ENCODE measurements at regions not wholly inside any gene's neighbourhood (a gene's known extent, or its start where the extent isn't known, plus 50 kb on each side); places are given as distances from the start of the nearest gene placed in this dataset.

GRCh38 chr7:94095316-94096009, 91.3 kb upstream of the BET1 start:
- no peaks in the 10 kb centered on the region for H3K23me2 ChIP-seq (ENCODE audit: low read depth, low read length)
- H3K14ac ChIP-seq (ENCODE audit: insufficient read length), result no peak overlapping the region
- H3K18ac ChIP-seq (ENCODE audit: extremely low read depth, low read length), result no peak overlapping the region
- H3K4me3 ChIP-seq (ENCODE audit: extremely low read depth in 1 of 4, insufficient read depth in 2 of 4, low read depth in 3 of 4, low read length in 4 of 4), result no peak overlapping the region
- no peak overlapping the region for H3K23ac ChIP-seq (ENCODE audit: insufficient read length)
- H3K4ac ChIP-seq (replicated peaks; ENCODE audit: insufficient read length, low read depth, low read length), result no peak overlapping the region
- no peak overlapping the region for H3K56ac ChIP-seq (replicated peaks; ENCODE audit: insufficient read length, low read depth, low read length)
- no peak overlapping the region for H2BK5ac ChIP-seq (ENCODE audit: low read depth, low read length)
- H2BK12ac ChIP-seq (ENCODE audit: low read depth, low read length), result no peak overlapping the region
- H3K79me1 ChIP-seq (ENCODE audit: low read depth, low read length), result no peaks in the 10 kb centered on the region
- no peak overlapping the region for H3K27ac ChIP-seq (ENCODE audit: low read depth, low read length)
- 87% methylated on average over 5 of the region's 5 CpGs; no CpG with 5 or more reads in 1 of the 2 experiments for WGBS, 2 experiments (ENCODE audit: extremely low coverage in 1 of 2, insufficient coverage in 1 of 2, insufficient read length in 1 of 2, insufficient replicate concordance in 2 of 2, low coverage in 1 of 2, low lambda C conversion rate in 2 of 2, missing lambda C conversion rate in 1 of 2)
- H2BK120ac ChIP-seq (replicated peaks; ENCODE audit: low read depth, low read length), result no peak overlapping the region
- TF ChIP-seq NRF1 (IDR thresholded peaks at IDR 0.05; ENCODE audit: low read depth, low read length) (no peak), POLR2AphosphoS5 (IDR thresholded peaks at IDR 0.05; ENCODE audit: low read depth, low read length) (no peak)
- no peak overlapping the region for H3K4me2 ChIP-seq (ENCODE audit: insufficient read depth in 1 of 2, low read depth in 2 of 2, low read length in 2 of 2)
- no peak overlapping the region for H4K5ac ChIP-seq (ENCODE audit: insufficient read length, low read depth, low read length)
- H2BK15ac ChIP-seq (ENCODE audit: low read length), result no peak overlapping the region
- H2AFZ ChIP-seq (ENCODE audit: low read length), result no peak overlapping the region
- FAIRE-seq, result no peak
- no peaks in the 10 kb centered on the region for H3K27me3 ChIP-seq (replicated peaks in 1 of 4; ENCODE audit: control insufficient read depth in 3 of 4, extremely low read depth in 1 of 4, insufficient read depth in 3 of 4, low read length in 3 of 4)
- H3K4me1 ChIP-seq (replicated peaks in 1 of 4; ENCODE audit: control insufficient read depth in 3 of 4, insufficient read depth in 4 of 4, low read length in 3 of 4), result no peaks in the 10 kb centered on the region
- peaks cover under 1 to 1% of the 10 kb centered on the region in 2 experiments; a peak in 3 of 4 replicates for H3K9me3 ChIP-seq (ENCODE audit: insufficient read depth in 2 of 2, low read depth in 1 of 2, low read length in 1 of 2)
- no peaks in the 10 kb centered on the region for H4K20me1 ChIP-seq (replicated peaks in 1 of 2; ENCODE audit: control insufficient read depth in 1 of 2, insufficient read depth in 2 of 2, low read length in 2 of 2)
- H3K79me2 ChIP-seq (ENCODE audit: control insufficient read depth in 1 of 2, insufficient read depth in 2 of 2, low read length in 2 of 2), result no peaks in the 10 kb centered on the region
- H3K36me3 ChIP-seq (ENCODE audit: control insufficient read depth in 2 of 4, insufficient read depth in 4 of 4, low read length in 3 of 4), result no peaks in the 10 kb centered on the region
- H4K8ac ChIP-seq (ENCODE audit: extremely low read depth, insufficient read depth, low read length), result no peak overlapping the region
- ChIA-PET CTCF (ENCODE audit: partially characterized antibody) (interaction anchor here (0.6 to 1.6 kb wide), 2 partner anchors 127 to 849 kb away, joined by 4 to 6 read pairs; no protein-coding TSS in a partner anchor), POLR2A (ENCODE audit: partially characterized antibody) (interaction anchor here (0.6 kb wide), 1 partner anchor 146 kb away, joined by 4 read pairs; no protein-coding TSS in a partner anchor)
- no peak overlapping the region for H2AK5ac ChIP-seq (ENCODE audit: low read depth, low read length)
- no peak overlapping the region for H3K9ac ChIP-seq (replicated peaks in 1 of 4; ENCODE audit: extremely low read depth in 1 of 4, low read depth in 3 of 4, low read length in 3 of 4)
- H2BK20ac ChIP-seq (ENCODE audit: low read length), result no peak overlapping the region
- no peak for DNase-seq (ENCODE audit: low read depth in 1 of 2, low spot score in 2 of 2)
- no peak overlapping the region for H4K91ac ChIP-seq (replicated peaks; ENCODE audit: insufficient read length, low read length)

Measured in H1 (cell line).